HG03460 (cell line): ENCODE measurements at regions not wholly inside any gene's neighbourhood (a gene's known extent, or its start where the extent isn't known, plus 50 kb on each side); places are given as distances from the start of the nearest gene placed in this dataset.

Experiments used
- ATAC-seq: cut with Tn5 transposase; IDR thresholded peaks from one replicate; pipeline ENCODE4 v1.9.1; 2021; ENCODE audit not compliant: unreplicated experiment

DNA sequence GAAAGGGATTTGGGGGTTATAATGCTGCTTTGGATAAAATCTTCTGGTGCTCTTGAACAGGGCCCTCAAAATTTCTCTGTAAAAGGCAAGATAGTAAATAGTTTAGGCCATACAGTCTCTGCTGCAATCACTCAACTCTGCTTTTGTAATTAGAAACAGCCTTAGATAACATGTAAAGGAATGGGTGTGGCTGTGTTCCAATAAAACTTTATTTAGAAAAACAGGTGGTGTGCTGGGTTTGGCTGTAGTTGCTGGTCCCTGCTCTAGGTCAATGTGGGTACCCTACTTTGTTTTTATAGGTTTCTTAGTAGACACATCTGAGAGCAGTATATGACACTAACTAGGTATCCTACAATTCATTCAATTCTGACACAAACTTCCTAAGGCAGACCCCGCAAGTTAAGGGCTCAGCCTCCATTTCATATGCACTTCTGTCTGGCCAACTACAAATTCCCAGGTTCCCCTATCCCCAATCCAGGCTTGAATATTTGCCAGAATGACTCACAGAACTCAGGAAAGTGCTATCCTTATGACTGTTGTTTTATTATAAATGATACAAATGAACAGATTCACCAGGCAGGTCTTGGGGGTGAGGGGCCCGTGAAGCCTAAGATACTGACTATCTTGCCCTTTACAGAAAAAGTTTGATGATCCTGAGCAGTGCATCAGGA, 349.9 kb downstream of the RPS24 start:
- ATAC-seq: no peak

GRCh38 chr10:78384049-78384431, 350.4 kb downstream of the RPS24 start:
- ATAC-seq: no peak

GRCh38 chr10:78385599-78385998, 351.9 kb downstream of the RPS24 start:
- no peak for ATAC-seq

DNA sequence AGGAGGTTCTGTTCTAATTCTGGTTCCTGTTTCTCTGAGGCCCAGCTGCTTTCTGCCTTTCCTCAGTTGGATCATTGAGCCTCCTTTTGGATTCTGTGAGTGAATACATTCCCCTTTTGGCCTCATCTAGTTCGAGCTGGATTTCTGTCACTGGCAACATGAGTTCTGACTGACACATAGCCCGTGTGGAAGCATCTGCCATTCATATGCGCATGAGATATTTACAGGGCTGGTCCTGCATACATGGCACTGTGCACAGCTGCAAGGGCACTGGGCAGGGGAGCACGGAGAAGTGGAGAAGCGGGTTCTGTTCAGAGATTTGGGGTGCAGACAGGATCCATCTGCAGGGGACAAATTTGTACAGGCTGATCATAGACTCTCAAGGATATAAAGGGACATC, 352.8 kb downstream of the RPS24 start:
- no peak for ATAC-seq

DNA sequence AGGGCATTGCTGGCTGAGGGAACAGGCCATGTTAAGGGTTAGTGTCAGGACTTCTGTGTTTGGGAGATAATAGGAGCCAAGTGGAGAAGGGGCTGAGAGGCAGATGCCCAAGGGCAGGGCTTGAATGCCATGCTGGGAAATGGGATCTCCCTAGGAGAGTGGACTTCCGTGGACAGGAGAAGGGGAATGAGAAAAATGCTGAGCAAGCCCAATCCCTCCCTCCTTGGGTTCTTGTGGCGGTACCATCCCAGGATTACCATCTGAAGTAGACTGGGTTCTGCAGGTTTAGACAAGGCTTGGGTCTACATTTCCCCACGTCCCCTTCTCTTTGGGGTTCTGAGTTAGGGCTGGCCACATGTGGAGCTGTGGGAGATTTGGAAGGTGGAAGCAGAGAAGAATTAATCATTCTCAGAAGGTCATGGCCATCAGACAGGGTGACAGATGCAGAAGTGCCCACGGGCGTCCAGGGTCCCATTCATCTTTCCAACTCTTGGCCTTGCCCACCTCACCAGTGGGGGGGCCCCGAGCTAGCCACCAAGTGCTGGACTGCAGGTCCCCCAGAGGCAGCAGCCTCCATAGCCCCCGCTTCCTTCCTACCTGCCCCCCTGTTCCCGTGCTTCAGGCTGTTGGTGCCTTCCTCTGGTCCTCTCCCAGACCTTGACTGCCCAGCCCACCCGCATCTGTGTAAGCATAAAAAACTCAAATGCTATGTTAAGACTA, 354.8 kb downstream of the RPS24 start:
- ATAC-seq: no peak

- ATAC-seq: no peak
These were observed 355.8 kb downstream of the RPS24 start for GRCh38 chr10:78389419-78389818.

DNA sequence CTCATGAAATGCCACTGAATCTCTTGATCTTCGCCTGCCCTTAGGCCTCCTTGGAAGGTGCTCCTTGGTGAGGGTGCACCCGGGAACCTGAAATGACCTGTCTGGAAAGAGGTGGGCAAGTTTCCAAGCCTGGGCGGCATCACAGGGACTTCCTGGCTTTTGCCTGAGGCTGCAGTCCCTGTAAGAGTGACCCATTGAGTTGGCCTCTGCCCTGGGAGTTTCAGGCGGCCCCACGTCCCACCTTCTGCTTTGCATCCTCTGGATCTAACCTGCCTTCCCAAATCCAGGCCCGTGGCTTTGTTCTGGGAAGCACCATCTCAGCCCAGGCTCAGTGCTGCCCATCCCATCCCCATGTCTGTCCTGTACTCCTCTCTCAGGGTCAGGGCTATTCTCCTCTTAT, 356.4 kb downstream of the RPS24 start:
- no peak for ATAC-seq

- ATAC-seq: no peak
These were observed 357.2 kb downstream of the RPS24 start for GRCh38 chr10:78390817-78391216.

- ATAC-seq: no peak
These were observed 357.9 kb downstream of the RPS24 start for GRCh38 chr10:78391585-78391984.

DNA sequence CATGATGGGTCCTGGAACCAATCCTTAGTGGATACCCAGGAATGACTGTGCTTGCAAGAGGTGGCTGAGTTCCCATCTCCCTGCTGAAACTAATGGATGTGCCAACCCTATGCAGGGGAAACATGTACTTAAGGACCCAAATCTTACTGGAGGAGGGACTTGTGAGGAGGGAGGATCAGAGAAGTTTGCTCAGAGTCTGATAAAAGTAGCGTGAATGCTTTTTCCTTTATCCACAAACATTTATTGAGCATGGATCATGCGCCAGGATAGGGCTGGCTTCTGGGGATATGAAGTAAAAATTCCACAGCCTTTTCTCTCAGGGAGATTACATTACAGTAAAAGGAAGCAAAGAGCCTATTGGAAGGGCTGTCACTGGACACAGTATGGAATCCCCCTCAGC, 358.5 kb downstream of the RPS24 start:
- no peak for ATAC-seq

DNA sequence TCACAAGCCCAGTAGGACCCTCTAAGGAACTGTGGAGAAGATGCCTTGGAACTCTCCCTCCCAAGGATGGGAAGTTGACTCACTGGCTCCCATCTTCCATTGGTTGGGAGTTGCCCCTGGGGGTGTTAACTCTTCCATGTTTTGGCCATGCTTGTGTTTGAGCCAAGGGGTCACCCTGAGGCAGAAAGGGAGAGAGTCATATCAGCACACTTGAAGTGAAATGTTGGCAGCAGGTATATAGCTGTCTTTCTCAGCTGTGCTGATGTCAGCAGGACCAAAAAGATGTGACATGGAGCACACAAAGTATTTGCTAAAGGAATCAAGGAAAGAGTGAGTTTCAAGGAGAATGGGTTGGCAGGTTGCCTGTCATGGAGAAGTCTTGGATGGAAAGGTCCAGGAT, 359.4 kb downstream of the RPS24 start:
- no peak for ATAC-seq

- no peak for ATAC-seq
These were observed 360.4 kb downstream of the RPS24 start for GRCh38 chr10:78394047-78394446.

DNA sequence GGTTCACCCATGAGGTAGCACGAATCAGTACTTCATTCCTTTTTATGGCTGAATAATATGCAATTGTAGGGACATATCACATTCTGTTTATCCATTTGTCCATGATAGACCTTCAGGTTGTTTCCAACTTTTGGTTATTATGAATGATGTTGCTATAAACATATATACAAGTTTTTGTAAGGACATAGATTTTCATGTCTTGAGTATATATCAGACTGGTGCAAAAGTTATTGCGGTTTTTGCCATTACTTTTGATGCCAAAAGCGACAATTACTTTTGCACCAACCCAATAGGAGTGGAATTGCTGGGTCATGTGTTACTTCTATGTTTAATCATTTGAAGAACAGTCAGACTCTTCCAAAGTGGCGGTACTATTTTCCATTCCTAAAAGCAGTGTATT, 361.5 kb downstream of the RPS24 start:
- no peak for ATAC-seq

- no peak for ATAC-seq
These were observed 363.1 kb downstream of the RPS24 start for GRCh38 chr10:78396754-78397153.

DNA sequence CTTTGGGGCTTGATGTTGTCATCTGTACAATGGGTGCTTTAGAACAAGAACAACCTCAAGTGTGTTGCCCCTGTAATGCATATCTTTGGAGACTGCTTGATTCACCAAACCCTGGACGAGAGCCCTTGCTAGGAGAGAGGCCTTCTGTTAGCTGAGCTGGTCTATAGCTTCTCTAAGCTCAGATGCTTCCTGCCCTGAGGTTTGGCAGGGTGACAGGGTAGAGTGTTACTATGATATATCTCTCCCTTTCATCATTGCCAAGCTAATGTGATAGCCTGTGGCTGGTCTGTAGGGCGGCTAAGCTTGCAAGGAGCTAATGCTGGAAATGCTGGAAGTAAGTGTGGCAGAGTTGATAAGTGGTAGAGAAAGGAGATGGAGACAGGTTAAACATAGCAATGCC, 364.1 kb downstream of the RPS24 start:
- no peak for ATAC-seq

DNA sequence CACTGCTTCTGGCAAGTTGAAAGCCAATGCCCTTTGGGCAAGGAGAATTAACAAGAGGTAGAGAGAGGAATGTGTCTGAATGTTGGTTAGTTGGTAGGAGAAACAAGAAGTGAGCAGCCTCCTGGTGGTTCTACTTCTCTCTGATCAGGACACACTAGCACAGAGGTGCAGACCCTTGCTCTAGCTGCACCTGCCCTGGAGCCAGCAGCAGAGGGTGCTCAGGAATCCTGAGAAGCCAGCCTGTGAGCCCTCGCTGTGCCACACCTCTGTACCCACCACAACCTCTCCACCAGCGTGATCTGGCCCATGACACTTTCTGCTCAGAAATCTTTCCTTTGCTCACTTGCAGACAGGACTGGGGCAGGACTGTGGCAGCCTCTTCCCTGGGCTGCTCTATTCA, 364.7 kb downstream of the RPS24 start:
- ATAC-seq: no peak

GRCh38 chr10:78401624-78402367, 368.1 kb downstream of the RPS24 start:
- ATAC-seq: no peak

DNA sequence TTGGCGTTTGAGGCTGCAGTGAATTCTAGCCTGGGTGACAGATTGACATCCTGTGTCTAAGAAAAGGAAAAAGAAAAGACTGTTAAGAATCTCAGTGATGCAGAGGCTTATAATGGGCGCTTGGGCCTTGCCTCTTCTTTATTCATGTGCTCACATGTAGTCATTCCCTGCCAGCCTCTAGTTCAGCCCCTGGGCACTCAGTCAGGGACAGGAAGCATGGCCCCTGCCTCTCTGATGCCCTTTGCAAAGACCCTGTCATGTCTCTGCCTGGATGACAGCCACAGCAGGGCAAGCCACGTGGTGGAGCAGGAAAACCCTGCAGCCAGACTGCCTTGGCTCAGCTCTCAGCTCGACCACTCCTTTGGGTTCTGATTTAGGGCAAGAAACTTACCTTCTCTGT, 368.9 kb downstream of the RPS24 start:
- ATAC-seq: no peak

DNA sequence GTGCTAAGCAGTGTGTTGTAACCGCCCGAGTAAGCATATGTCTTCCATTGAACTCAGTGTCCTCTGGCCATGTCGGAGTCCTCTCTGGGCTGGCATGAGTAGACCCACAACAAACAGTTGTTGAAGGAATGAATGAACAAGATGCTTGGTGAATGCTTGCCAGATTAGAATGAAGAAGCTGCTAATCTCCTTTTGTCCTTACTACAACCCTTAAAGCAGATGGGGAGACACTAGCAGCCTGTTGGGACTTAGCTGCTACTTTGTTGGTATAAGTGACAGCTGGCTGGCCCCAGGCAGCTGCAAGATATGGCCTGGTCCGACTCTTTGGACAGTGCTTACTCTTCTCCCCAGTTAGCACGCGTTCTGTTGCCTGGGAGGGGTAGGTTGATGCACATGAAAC, 370.1 kb downstream of the RPS24 start:
- ATAC-seq: no peak

DNA sequence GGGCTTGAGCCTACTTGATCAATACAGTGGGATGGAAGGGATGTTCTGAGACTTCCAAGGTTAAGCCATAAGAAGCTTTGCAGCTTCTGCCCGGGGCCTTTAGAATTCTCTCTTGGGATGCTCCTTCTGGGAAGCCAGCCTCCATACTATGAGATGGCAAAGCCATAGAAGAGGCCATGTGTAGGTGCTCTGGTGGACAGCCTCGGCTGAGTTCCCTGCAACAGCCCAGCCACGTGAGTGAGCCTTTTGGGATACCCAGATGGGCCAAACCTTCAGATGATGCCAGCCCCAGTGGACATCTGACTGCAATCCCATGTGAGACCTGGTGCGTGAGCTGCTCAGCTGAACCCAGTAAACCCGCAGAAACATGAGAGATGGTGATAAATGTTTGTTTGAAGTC, 370.6 kb downstream of the RPS24 start:
- no peak for ATAC-seq

GRCh38 chr10:78405231-78405630, 371.6 kb downstream of the RPS24 start:
- no peak for ATAC-seq

- ATAC-seq: no peak
These were observed 372.1 kb downstream of the RPS24 start for GRCh38 chr10:78405736-78406135.
